Cardiac muscle cell (in vitro differentiated cells and primary cell): ENCODE measurements at regions not wholly inside any gene's neighbourhood (a gene's known extent, or its start where the extent isn't known, plus 50 kb on each side); places are given as distances from the start of the nearest gene placed in this dataset.

Source experiments
- DNase-seq, 2 donors: peaks; one replicate each; pipeline versions ENCODE4 v3.0.0 to v3.0.0-alpha.2; 2010 to 2017; ENCODE audit warnings: low read depth in 1 of 2, low spot score in 1 of 2
- H3K27ac ChIP-seq: fragments of 200-600 bp; sonication (generic); 2 replicates; pipeline ENCODE4 v1.5.1; 2016
- H3K27me3 ChIP-seq: fragments of 200-600 bp; sonication (generic); 2 replicates; pipeline ENCODE4 v1.6.0; 2016; ENCODE audit warnings: control low read depth
- H3K36me3 ChIP-seq: fragments of 200-600 bp; sonication (generic); 2 replicates; pipeline ENCODE4 v1.5.1; 2016; ENCODE audit warnings: control low read depth
- H3K4me1 ChIP-seq: fragments of 200-600 bp; sonication (generic); 2 replicates; pipeline ENCODE4 v1.8.1; 2017; ENCODE audit warnings: low read depth, mild to moderate bottlenecking, mixed run types
- H3K4me3 ChIP-seq: fragments of 200-600 bp; sonication (generic); 2 replicates; pipeline ENCODE4 v1.5.1; 2016; ENCODE audit warnings: mild to moderate bottlenecking
- H3K9me3 ChIP-seq: fragments of 200-600 bp; sonication (generic); 2 replicates; pipeline ENCODE4 v1.5.1; 2017; ENCODE audit warnings: low read depth, mild to moderate bottlenecking, control low read depth
- CTCF ChIP-seq: IDR thresholded peaks from 2 replicates; pipeline ENCODE4 v1.5.1; 2012; ENCODE audit warnings: low read depth, mild to moderate bottlenecking, low read length

- no peak overlapping the region for H3K27ac ChIP-seq
- no peaks in the 10 kb centered on the region for H3K9me3 ChIP-seq
- no peak for DNase-seq
- no peak overlapping the region for H3K4me3 ChIP-seq
- H3K36me3 ChIP-seq = no peaks in the 10 kb centered on the region
- no peaks in the 10 kb centered on the region for H3K4me1 ChIP-seq
- no peak for TF ChIP-seq CTCF
- H3K27me3 ChIP-seq = no peaks in the 10 kb centered on the region
Observed at GRCh38 chr4:24150034-24150433, 260.2 kb upstream of the PPARGC1A start.

- H3K9me3 ChIP-seq = no peaks in the 10 kb centered on the region
- H3K4me3 ChIP-seq = no peak overlapping the region
- H3K27me3 ChIP-seq = peaks cover 2% of the 10 kb centered on the region
- no peak for TF ChIP-seq CTCF
- no peak overlapping the region for H3K27ac ChIP-seq
- H3K36me3 ChIP-seq = no peaks in the 10 kb centered on the region
- H3K4me1 ChIP-seq = no peaks in the 10 kb centered on the region
- no peak for DNase-seq
Observed at GRCh38 chr4:24146127-24146526, 256.3 kb upstream of the PPARGC1A start.

GRCh38 chr4:24145591-24145990, 255.7 kb upstream of the PPARGC1A start:
- H3K27me3 ChIP-seq = peaks cover 2% of the 10 kb centered on the region
- peaks cover 4% of the 10 kb centered on the region for H3K4me1 ChIP-seq
- no peaks in the 10 kb centered on the region for H3K9me3 ChIP-seq
- H3K4me3 ChIP-seq = no peak overlapping the region
- no peak for DNase-seq
- H3K27ac ChIP-seq = no peak overlapping the region
- no peaks in the 10 kb centered on the region for H3K36me3 ChIP-seq
- no peak for TF ChIP-seq CTCF

- H3K27me3 ChIP-seq = peaks cover 2% of the 10 kb centered on the region
- H3K27ac ChIP-seq = no peak overlapping the region
- no peak for TF ChIP-seq CTCF
- no peaks in the 10 kb centered on the region for H3K36me3 ChIP-seq
- peaks cover 12% of the 10 kb centered on the region for H3K4me1 ChIP-seq
- no peak for DNase-seq
- H3K9me3 ChIP-seq = no peaks in the 10 kb centered on the region
- H3K4me3 ChIP-seq = no peak overlapping the region
Observed at GRCh38 chr4:24144381-24144780, 254.5 kb upstream of the PPARGC1A start.

DNA sequence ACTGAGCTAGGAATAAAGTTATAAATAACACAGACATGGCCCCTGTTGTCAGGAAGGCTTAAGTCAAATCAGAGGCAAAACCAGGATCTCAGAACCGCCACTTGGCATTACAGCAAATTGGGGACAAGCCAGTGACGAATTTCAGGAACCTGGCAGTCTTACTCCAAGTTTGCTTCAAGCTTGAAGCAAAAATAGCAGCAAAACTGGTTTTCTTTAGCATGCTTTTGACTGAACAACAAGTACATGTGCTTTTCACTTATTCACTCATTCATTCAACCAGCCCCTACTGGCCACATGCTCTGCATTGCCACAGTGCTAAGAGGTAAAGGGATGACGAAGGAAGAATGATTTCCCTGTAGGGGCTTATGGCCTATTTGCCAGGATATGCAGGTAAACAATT, 253.9 kb upstream of the PPARGC1A start:
- Histone ChIP-seq H3K4me1 (peaks cover 12% of the 10 kb centered on the region), H3K36me3 (no peaks in the 10 kb centered on the region), H3K4me3 (no peak overlapping the region), H3K27ac (no peak overlapping the region), H3K9me3 (no peaks in the 10 kb centered on the region), H3K27me3 (peaks cover 2% of the 10 kb centered on the region)
- TF ChIP-seq CTCF = no peak
- no peak for DNase-seq

GRCh38 chr4:24141836-24142235, 252.0 kb upstream of the PPARGC1A start:
- DNase-seq = no peak
- H3K4me1 ChIP-seq = peaks cover 12% of the 10 kb centered on the region
- H3K36me3 ChIP-seq = no peaks in the 10 kb centered on the region
- no peak for TF ChIP-seq CTCF
- H3K27me3 ChIP-seq = peaks cover 2% of the 10 kb centered on the region
- H3K27ac ChIP-seq = no peak overlapping the region
- no peaks in the 10 kb centered on the region for H3K9me3 ChIP-seq
- no peak overlapping the region for H3K4me3 ChIP-seq
